CD14-positive monocyte (primary cell): ENCODE measurements at regions not wholly inside any gene's neighbourhood (a gene's known extent, or its start where the extent isn't known, plus 50 kb on each side); places are given as distances from the start of the nearest gene placed in this dataset.

Experiments
- DNase-seq, 3 donors: peaks; one replicate each; pipeline ENCODE4 v3.0.0-alpha.2; 2011 to 2022
- H2AFZ ChIP-seq: 2 replicates; pipeline ENCODE4 v1.6.0; 2012; ENCODE audit warnings: mild to moderate bottlenecking, low read depth, low read length, inconsistent platforms; ENCODE audit not compliant: insufficient read depth, poor library complexity, severe bottlenecking
- H3K27ac ChIP-seq, 2 donors: 1 replicate in 1 of 2; 2 replicates in 1 of 2; pipeline ENCODE4 v1.5.1; 2012 to 2013; ENCODE audit warnings: low read length in 2 of 2, control low read depth in 1 of 2, inconsistent platforms in 1 of 2, low read depth in 1 of 2, mild to moderate bottlenecking in 1 of 2
- H3K27me3 ChIP-seq, 2 donors: one replicate each; pipeline versions ENCODE4 v1.6.0 to v1.6.1; 2011 to 2013; ENCODE audit warnings: low read length in 2 of 2; ENCODE audit not compliant: control insufficient read depth in 2 of 2, insufficient read depth in 2 of 2
- H3K36me3 ChIP-seq, 2 donors: replicated peaks in 1 of 2; 1 replicate in 1 of 2; 2 replicates in 1 of 2; pipeline versions ENCODE4 v1.5.1 to v1.6.1; 2012 to 2013; ENCODE audit warnings: low read length in 2 of 2, control low read depth in 1 of 2, inconsistent platforms in 1 of 2, mild to moderate bottlenecking in 1 of 2; ENCODE audit not compliant: insufficient read depth in 2 of 2, control insufficient read depth in 1 of 2
- H3K4me1 ChIP-seq, 2 donors: 1 replicate in 1 of 2; 2 replicates in 1 of 2; pipeline versions ENCODE4 v1.5.1 to v1.6.1; 2012 to 2013; ENCODE audit warnings: low read length in 2 of 2, control low read depth in 1 of 2, inconsistent platforms in 1 of 2, mild to moderate bottlenecking in 1 of 2, moderate library complexity in 1 of 2; ENCODE audit not compliant: insufficient read depth in 2 of 2, control insufficient read depth in 1 of 2
- H3K4me2 ChIP-seq: replicated peaks from 2 replicates; pipeline ENCODE3; 2012; ENCODE audit warnings: low read length, moderate library complexity, mild to moderate bottlenecking; ENCODE audit not compliant: poor library complexity, severe bottlenecking; ENCODE audit errors: extremely low read depth
- H3K4me3 ChIP-seq, 3 experiments: fragments of 200-600 bp in 1 of 3; sonication (generic) in 1 of 3; replicated peaks in 1 of 3; 1 replicate in 2 of 3; 2 replicates in 1 of 3; pipeline ENCODE4 v1.5.1; 2011 to 2013; ENCODE audit warnings: low read length in 3 of 3, mild to moderate bottlenecking in 3 of 3, control low read depth in 2 of 3, low read depth in 2 of 3, inconsistent platforms in 1 of 3, moderate library complexity in 1 of 3
- H3K79me2 ChIP-seq: 2 replicates; pipeline ENCODE4 v1.6.0; 2012; ENCODE audit warnings: mild to moderate bottlenecking, control low read depth, inconsistent platforms, low read length, moderate library complexity; ENCODE audit not compliant: insufficient read depth
- H3K9ac ChIP-seq: 2 replicates; pipeline ENCODE4 v1.6.0; 2017; ENCODE audit warnings: low read length, mild to moderate bottlenecking; ENCODE audit not compliant: insufficient read depth, poor library complexity, severe bottlenecking
- H3K9me3 ChIP-seq, 2 donors: replicated peaks in 1 of 2; 1 replicate in 1 of 2; 2 replicates in 1 of 2; pipeline versions ENCODE4 v1.5.1 to v1.6.1; 2012 to 2013; ENCODE audit warnings: low read length in 2 of 2, control low read depth in 1 of 2; ENCODE audit not compliant: control insufficient read depth in 1 of 2, insufficient read depth in 1 of 2
- H4K20me1 ChIP-seq: 2 replicates; pipeline ENCODE4 v1.6.0; 2012; ENCODE audit warnings: mild to moderate bottlenecking, low read length, control low read depth, moderate library complexity; ENCODE audit not compliant: insufficient read depth
- H3K27ac Mint-ChIP-seq, 7 donors: one replicate each; pipeline ENCODE4 v1.8.0; 2020; ENCODE audit warnings: mild to moderate bottlenecking in 7 of 7, mixed read lengths in 7 of 7, moderate library complexity in 6 of 7, inconsistent platforms in 2 of 7
- H3K27me3 Mint-ChIP-seq, 3 donors: one replicate each; pipeline ENCODE4 v1.8.0; 2021 to 2022; ENCODE audit warnings: low read depth in 3 of 3, mild to moderate bottlenecking in 3 of 3, mixed read lengths in 3 of 3, moderate library complexity in 3 of 3, inconsistent platforms in 1 of 3
- H3K36me3 Mint-ChIP-seq, 2 donors: one replicate each; pipeline ENCODE4 v1.8.0; 2020; ENCODE audit warnings: mixed read lengths in 2 of 2, inconsistent platforms in 1 of 2, mild to moderate bottlenecking in 1 of 2
- H3K4me1 Mint-ChIP-seq: one replicate; pipeline ENCODE4 v1.8.0; 2020; ENCODE audit warnings: mild to moderate bottlenecking, mixed read lengths
- H3K4me3 Mint-ChIP-seq, 2 donors: one replicate each; pipeline ENCODE4 v1.8.0; 2020; ENCODE audit warnings: mild to moderate bottlenecking in 2 of 2, mixed read lengths in 2 of 2, moderate library complexity in 1 of 2
- H3K9me3 Mint-ChIP-seq, 7 donors: one replicate each; pipeline ENCODE4 v1.8.0; 2020 to 2022; ENCODE audit warnings: mixed read lengths in 7 of 7, mild to moderate bottlenecking in 6 of 7, moderate library complexity in 6 of 7, inconsistent platforms in 2 of 7
- WGBS: methylation state at CpG from one replicate; pipeline ENCODE4 v1.1.5; 2013; ENCODE audit warnings: missing lambda C conversion rate; ENCODE audit not compliant: insufficient coverage; 5-methylcytosine and 5-hydroxymethylcytosine counted together
- intact Hi-C, 2 donors: fragments of 100-400 bp; cut with micrococcal nuclease; formaldehyde crosslinking; loops; one replicate each; pipeline versions ENCODE4 v1.15.0 to v1.15.1; 2023
- TF ChIP-seq, protein P1 (sequence below): fragments of 200-600 bp; IDR thresholded peaks from one replicate; pipeline ENCODE4 v1.8.0; 2022; ENCODE audit warnings: antibody characterized with exemption, mild to moderate bottlenecking

DNA sequence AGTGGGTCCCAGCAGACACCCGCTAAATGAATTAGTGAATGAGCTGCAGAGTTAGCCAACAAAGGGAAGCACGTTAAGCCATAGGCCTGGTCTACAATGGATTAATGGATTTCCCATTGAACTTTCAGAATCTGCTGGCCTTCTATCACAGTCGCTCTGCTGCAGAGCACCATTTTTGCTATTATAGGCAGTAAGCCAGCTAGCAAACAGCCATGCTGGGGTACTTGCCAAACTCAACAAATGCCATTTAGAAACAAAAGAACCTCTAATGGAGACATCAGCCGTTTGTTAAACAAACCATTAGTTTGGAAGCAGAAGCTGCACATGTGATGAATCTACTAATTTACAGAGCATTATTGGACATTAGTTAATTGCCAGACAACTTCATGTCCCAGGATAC, 181.1 kb upstream of the STXBP6 start:
- peaks cover 0 to 2% (median 1%) of the 10 kb centered on the region in 3 donors for H3K27me3 Mint-ChIP-seq
- intact Hi-C loops = no loop called here
- WGBS = 94% methylated on average over 4 of the region's 4 CpGs
- Histone ChIP-seq H3K27me3 (no peaks in the 10 kb centered on the region), H3K4me2 (no peak overlapping the region), H3K9ac (no peak overlapping the region), H3K4me3 (no peak overlapping the region), H3K36me3 (no peaks in the 10 kb centered on the region), H3K27ac (no peak overlapping the region), H3K79me2 (no peaks in the 10 kb centered on the region), H4K20me1 (no peaks in the 10 kb centered on the region), H3K9me3 (no peaks in the 10 kb centered on the region), H3K4me1 (no peaks in the 10 kb centered on the region), H2AFZ (no peak overlapping the region)
- no peak overlapping the region for H3K27ac Mint-ChIP-seq
- H3K36me3 Mint-ChIP-seq = no peaks in the 10 kb centered on the region
- peaks cover 0 to 4% (median 3%) of the 10 kb centered on the region in 7 donors for H3K9me3 Mint-ChIP-seq
- H3K4me3 Mint-ChIP-seq = no peak overlapping the region
- TF ChIP-seq, protein P1, sequence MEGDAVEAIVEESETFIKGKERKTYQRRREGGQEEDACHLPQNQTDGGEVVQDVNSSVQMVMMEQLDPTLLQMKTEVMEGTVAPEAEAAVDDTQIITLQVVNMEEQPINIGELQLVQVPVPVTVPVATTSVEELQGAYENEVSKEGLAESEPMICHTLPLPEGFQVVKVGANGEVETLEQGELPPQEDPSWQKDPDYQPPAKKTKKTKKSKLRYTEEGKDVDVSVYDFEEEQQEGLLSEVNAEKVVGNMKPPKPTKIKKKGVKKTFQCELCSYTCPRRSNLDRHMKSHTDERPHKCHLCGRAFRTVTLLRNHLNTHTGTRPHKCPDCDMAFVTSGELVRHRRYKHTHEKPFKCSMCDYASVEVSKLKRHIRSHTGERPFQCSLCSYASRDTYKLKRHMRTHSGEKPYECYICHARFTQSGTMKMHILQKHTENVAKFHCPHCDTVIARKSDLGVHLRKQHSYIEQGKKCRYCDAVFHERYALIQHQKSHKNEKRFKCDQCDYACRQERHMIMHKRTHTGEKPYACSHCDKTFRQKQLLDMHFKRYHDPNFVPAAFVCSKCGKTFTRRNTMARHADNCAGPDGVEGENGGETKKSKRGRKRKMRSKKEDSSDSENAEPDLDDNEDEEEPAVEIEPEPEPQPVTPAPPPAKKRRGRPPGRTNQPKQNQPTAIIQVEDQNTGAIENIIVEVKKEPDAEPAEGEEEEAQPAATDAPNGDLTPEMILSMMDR = no peak
- H3K4me1 Mint-ChIP-seq = no peaks in the 10 kb centered on the region
- DNase-seq = no peak

DNA sequence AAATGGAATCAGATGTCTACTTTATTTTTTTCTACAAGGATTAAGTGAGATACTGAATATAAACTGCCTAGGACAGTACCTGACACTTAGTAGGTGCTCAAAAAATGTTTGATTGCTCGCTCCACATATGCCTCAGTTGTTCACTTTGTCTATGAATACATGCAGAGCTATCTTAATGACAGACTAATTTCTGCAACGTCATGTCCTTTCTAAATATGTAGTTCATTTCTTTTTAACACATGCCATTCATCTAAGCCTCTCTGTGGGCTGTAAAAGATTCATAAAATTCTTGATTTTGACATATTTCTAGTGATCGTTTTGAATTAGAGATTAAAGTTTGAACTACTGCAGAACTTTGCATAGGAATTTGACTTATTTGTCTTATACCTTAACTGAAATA, 176.3 kb upstream of the STXBP6 start:
- intact Hi-C loops = no loop called here
- Mint-ChIP-seq H3K27ac (no peak overlapping the region), H3K9me3 (peaks cover 0 to 5% (median 2%) of the 10 kb centered on the region in 7 donors), H3K4me3 (no peak overlapping the region), H3K4me1 (no peaks in the 10 kb centered on the region), H3K27me3 (peaks cover 0 to 3% (median 0%) of the 10 kb centered on the region in 3 donors), H3K36me3 (no peaks in the 10 kb centered on the region)
- Histone ChIP-seq H3K27me3 (no peaks in the 10 kb centered on the region), H3K9ac (no peak overlapping the region), H3K27ac (no peak overlapping the region), H2AFZ (no peak overlapping the region), H3K4me1 (no peaks in the 10 kb centered on the region), H3K9me3 (no peaks in the 10 kb centered on the region), H3K4me3 (no peak overlapping the region), H4K20me1 (no peaks in the 10 kb centered on the region), H3K36me3 (no peaks in the 10 kb centered on the region), H3K4me2 (no peak overlapping the region), H3K79me2 (no peaks in the 10 kb centered on the region)
- DNase-seq = no peak
- WGBS = no CpG with 5 or more reads among the region's 3 CpGs
- TF ChIP-seq, protein P1 = no peak
